ENCODE measurements at regions not wholly inside any gene's neighbourhood (a gene's known extent, or its start where the extent isn't known, plus 50 kb on each side); places are given as distances from the start of the nearest gene placed in this dataset.
"Not testable (repeated sequence)": the region's sequence is repeated elsewhere in the genome, so short reads cannot be mapped to it uniquely, and the experiment has no call there.

DNA sequence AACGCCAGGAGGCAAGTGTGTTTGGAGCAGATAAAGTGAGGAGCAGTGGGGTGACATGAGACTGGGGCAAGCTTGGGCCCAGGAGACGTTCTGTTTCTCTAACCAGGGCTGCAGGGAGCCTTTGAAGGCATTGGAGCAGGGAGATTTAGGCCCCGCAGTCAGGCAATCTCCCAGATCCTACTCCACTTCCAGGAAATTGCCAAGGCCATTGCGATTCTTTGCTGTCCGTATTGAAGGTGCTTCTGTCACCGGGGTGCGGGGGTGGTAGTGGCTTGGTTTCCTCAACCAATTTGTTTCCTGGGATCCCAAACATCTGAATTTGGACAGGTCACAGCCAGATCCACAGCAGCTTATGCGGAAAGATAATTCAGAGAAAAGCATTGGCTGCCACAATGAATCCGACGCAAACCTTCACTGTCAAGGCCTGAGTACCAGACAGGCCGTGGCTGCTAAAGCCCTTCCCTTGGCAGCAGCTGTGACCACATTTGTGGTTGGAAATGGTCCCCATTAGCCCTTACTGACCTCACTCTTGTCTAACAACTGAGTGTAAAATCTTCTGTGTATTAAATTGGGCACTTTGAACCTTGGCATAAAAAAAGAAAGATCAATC is 385.6 kb downstream of the PTPRU start:
- DNase-seq = no peak

DNA sequence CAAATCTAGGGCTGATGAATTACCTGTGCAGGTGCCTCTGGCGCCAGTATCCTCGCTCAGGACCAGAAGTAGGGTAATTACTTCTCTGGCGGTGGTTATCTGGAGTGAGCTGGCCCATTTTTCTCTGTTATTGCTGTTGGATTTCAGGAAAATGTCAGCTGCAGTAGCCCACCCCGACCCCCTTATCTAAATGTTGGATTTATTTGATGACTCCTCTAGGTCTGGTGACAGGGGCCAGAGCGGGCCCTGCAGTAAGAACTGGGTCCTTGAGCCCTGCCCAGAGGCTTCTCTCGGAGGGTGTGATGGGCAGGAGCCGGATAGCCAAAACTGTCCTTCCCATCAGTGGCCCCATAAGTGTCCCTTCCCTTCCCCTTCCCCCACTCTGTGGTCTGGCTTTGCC is 384.3 kb downstream of the PTPRU start:
- no peak for DNase-seq

DNA sequence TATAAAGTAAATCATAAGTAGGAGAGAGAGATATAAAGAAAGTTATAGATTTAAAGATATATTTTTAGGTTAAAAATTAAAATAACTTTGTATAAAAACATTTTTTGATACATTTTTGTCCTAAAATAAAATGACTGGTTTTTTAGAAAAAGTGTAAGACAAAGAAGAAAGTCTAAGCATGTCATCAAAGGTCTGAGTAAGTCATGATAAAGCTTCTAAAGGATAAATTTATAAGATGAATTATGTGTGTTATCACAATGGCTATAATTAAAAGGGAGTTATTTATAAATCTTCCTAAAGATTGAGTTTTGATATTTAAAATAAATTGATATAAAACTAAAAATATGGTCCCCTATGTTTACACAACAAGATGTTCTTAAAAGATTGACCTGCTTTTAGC is 370.9 kb downstream of the PTPRU start:
- no peak for DNase-seq

DNA sequence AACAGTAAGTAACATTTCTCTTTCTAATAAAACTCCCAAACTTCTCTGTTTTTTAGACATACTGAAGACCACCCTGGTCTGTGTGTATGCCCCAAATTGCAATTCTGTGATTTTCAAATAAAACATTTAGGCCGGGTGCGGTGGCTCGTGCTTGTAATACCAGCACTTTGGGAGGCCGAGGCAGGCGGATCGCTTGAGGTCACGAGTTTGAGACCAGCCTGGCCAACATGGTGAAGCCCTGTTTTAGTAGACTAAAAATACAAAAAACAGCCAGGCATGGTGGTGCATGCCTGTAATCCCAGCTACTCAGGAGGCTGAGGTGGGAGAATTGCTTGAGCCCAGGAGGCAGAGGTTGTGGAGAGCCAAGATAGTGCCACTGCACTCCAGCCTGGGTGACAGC is 368.5 kb downstream of the PTPRU start:
- not testable (repeated sequence) for DNase-seq

DNA sequence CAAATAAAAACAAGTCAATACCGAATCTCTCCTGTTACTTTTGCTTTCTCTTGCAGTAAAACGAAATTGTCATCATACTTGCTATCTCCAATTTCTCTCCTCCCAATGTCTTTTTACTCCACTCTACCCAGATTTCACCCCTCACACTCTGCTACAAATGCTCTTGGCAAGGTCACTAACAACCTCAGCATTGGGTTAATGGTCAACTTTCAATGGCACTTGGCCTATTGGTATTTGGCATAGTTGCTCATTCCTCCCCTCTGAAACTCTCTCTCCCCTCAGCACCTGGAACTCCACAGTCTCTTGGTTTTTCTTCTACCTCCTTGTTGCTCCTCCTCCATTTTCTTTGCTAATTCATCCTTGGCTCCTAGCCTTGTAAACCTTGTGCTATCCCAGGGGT is 367.3 kb downstream of the PTPRU start:
- no peak for DNase-seq

DNA sequence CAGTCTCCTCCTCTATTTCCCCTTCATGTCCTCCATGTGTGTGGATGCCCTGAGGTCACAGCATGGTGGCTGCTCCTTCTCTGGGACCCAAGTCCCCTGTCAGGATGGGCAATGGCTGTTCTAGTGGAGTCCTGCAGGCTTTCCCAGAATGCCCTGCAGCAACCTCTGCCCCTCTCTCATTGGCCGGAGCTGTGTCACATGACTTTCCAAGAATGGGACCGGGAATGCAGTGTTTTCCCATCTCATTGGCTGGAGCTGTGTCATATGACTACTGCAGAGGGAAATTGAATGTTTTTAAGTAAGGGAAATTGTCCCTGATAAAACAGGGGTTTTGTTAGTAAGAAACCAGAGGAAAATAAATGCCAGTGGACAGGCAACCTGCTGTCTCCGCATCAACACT is 365.9 kb downstream of the PTPRU start:
- DNase-seq = no peak

DNA sequence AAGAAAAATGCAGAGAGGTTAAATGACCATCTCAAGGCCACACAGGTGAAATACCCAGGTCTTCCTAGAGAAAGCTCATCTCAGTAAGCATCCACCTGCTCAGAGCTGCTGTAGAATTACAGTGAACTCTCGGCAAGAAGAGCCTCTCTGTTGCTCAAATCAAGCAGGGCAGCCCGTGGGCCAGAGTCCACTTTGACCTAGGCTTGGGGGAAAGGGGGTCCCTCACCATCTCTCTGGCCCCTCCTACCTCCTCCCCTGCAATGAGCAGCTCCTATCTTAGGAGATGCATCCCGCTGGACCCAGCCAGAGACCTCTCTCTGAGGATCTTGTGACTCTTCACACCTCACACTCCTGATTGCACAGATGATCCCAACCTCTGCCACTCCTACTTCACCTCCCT is 364.7 kb downstream of the PTPRU start:
- DNase-seq = no peak

DNA sequence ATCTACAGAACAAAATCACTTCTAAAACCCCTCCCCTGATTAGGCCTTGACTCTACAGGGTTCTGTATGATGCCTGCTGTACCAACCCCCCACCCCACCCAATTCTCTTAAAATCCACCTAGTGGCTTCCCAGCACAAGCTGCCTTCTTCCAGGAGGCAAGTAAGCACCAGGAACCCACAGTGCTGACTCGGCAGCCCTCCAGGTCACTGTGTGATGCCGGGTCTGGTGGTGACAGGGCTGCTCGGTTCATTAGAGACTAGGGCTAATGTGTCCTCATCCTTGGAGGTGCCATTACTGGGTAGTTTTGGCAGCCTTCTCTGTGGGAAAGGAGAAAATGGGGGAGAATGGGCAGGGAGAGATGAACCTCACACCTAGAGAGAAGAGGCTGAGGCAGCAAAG is 363.5 kb downstream of the PTPRU start:
- DNase-seq = no peak

DNA sequence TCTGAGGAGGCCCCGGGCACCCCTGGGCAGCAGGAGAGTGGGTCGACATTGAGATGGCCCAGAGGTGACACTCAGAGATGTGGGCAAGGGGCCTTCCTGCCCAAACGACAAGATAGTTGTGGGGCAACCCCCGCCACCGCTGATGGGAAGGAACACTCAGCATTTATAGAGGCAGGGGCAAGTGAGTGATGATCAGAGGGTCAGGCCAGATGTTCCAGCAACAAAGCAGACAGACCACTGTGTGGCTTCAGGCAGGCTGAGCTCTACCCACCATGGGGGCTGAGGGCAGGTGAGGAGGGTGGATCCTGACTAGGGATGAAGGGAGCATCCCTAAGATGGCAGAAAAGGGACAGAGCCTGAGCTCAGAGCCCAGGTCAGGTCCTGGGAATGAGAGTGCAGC is 362.7 kb downstream of the PTPRU start:
- no peak for DNase-seq

DNA sequence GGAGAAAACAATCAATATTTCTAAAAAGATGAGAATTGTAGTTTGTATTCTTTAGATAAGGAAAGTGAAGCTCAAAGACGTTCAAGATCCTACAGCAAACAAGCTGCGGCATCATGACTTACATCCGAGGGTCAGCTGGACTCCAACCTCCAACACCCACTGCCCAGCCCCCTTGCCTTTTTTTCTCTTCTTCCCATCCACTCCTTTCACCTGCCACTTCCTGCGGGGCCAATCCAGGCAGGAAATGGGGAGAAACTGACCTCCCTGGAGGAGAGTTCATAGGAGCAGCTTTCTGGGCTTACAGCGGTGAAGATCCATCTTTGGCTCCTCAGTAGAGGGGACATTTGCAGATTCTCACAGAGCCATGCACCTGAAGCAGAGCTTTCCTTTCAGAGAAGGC is 361.5 kb downstream of the PTPRU start:
- no peak for DNase-seq

DNA sequence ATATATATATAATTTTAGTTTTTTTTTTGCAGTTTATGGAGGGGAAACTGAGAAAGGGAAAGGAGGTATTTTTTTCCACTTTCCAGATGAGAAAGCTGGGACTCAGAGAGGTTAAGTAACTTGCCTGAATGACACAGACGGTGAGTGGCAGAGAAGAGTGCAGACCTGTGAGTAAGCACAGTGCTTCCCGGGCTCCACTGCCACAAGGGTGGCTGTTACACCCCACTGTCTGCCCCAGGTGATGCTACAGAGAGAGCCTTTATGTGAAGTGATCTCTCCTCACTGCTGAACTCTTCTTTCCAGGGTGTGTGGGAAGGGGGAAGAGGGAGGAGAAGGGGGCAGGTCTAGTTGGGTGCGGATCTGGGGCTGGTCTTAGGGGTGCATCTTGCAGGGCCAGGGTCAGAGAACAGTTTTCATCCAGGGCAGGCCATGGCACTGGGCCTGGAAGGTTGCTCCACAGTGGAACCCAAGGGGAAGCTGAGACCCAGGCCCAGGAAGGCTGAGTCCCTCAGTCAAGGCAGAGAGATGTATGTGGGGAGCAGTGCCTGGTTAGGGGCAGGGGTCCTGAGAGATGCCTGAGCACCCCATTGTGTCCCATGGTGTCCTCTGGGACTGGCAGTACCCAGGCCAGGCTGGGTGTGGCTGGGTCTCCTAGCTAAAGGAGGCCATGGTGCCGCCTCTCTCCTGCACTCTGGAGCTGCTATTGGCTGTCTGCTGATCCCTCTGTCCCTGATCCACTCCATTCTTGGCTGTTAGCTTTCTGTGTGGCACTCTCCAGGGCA is 357.5 kb downstream of the PTPRU start:
- DNase-seq = no peak

DNA sequence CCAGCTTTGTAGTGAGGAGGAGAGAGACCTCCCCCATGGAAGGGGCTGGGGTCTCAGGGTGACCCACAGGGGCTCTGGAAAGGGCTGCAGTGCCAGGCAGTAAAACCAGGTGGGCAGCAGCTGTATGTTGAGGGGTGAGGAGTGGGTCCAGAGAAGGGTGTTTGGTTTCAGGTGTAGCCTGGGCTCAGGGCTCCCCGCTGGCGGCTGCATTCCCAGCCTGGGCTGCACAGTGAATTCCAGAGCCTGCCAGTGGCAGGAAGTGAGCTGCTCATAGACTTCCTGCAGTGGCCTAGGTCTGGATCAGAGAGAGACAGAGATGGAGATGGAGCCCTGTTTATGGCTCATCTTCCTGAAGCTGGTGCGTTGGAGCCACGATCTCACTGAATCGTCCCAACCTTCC is 356.4 kb downstream of the PTPRU start:
- no peak for DNase-seq

DNA sequence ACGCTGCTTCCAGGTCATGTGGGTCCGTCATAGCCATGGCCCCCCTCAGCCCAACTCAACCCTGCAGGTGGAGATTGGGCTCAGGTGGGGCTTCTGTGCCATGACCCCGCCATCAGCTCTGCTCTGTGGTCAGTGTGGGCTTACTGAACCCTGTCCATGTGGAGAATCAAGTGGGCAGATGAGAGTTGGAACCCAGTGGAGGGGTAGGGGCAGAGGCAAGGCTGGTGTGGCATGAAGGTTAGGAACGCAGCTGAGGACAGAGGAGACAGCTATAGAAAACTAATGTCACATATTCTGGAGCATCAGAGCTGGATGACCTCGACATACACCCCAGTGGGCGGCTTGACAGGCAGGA is 355.9 kb downstream of the PTPRU start:
- DNase-seq = no peak

DNA sequence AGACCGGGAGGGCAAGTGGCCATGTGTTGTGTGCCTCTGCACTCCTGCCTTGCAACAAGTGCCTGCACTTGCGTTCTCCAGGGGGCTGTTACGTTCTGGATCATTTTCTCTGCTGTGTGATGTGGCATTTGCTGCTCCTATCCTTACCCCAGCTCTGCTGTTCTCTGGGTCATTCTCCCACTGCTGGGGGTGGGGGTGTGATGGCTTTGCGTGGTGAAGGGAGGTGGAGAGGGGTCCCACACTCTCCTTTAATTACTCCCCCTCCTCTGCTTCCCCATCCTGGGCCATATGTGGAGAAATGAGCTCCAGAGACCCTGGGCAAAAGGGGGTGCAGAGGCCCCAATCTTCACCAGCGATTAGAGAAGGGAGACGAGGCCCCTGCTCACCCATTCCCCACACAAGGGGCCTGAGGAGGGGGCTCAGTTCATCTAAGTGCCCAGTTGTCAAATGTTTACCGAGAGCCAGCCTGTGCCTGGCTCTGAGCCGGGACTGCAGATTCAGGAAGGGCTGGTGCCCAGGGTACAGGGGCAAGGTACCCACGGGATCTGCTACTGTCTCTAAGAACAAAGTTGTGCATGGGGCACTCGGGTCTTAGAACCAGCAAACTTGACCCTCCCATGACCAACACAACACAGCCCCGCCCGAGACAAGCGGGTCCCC is 355.4 kb downstream of the PTPRU start:
- no peak for DNase-seq

DNA sequence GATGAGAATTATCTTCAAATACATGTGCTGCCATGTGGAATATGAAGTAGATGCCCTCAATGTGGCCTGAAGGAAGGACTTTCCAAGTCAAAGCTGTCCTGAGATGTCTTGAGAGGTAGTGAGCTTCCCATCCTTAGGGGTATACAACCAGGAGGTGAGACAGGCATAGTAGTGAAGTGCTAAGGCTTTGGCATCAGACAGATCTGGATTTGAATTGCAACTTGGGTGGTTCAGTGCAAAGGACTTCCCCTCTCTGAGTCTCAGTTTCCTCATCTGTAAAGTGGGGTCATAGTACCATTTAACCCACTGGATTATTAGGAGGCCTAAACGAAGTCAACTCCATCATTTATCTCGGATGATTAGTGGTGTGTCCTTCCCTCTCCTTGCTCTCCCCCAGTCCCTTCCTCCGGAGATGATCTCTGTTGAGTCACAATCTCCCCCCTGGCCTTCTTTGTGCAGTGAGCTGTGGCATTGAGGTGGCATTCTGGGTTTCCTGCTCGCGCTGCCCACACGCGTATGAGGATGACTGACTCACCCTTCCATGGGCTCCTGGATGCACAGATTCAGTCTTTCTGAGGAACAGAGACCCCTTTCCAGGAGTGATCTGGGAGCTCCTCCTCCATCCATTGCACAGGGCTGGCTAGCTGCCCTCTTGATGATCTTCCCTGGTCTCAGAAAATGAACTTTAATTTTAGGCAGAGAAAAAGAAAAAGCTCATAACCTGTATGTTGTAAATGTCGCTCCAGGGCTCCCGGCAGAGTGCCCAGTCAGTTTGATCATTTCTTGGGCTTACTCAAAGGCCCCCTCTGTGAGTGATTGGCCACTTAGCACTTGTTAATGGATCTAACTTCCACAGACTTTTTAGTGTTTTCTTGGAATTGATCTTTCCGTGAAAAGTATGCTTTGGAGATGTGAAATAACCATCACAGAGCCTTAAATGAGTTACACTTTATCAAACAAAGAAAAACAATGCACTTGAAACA is 354.6 kb downstream of the PTPRU start:
- DNase-seq = no peak

DNA sequence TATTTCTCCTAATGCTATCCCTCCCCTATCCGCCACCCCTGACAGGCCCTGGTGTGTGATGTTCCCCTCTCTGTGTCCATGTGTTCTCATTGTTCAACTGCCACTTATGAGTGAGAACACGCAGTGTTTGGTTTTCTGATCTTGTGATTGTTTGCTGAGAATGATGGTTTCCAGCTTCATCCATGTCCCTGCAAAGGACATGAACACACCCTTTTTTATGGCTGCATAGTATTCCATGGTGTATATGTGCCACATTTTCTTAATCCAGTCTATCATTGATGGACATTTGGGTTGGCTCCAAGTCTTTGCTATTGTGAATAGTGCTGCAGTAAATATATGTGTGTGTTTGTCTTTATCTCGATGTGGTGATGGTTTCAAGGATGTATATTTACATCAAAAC is 353.4 kb downstream of the PTPRU start:
- not testable (repeated sequence) for DNase-seq

DNA sequence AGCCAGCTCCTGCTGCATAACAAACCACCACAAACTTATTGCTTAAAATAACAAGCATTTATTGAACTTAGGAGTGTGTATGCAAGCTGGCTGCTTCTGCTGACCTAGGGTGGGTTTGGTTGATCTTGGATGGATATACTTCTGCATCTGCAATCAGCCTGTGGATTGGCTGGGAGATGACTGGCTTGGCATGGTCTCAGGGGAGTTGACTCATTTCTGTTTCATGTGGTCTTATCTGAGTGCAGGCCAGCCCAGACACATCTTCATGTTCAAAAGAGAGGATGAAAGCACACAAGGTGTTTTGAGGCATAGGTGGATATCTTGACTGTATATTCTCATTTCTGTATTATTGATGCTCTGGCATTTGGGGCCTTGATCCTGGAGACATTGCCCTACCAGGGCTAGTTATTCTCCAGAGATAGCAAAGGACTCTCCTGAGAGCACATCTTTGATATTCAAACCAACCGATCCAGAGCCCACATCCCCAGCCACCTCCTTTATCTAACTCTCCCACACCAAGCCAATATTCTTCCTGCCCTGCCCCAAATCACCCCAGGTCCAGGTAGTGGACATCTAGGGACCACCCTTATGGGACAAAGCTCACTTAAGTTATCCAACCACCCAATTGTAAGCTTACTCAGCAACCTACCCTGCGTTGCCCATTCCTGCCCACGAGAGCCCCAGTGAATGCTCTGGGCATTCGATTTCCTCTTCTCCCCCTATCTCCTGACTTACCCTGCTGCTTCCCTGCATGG is 350.8 kb downstream of the PTPRU start:
- DNase-seq = no peak

DNA sequence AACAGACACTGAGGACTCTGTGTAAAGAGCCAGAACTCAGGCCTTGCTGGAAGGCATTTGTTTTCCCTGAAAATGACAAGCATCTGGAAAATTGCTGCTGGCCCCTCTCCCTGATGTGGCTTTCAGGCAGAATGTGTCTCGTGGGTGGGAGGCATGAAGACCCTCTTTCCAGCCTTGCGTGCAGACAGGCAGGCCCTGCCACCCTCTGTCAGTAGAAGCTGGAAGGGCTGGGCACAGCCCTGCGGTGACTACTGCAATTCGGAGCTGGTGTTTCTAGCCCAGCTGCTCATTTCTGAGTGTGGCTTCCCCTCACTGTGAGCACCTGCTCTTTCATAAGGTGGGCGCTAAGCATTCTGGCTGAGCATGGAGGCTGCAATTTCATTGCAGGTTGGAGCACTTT is 349.9 kb downstream of the PTPRU start:
- DNase-seq = no peak

DNA sequence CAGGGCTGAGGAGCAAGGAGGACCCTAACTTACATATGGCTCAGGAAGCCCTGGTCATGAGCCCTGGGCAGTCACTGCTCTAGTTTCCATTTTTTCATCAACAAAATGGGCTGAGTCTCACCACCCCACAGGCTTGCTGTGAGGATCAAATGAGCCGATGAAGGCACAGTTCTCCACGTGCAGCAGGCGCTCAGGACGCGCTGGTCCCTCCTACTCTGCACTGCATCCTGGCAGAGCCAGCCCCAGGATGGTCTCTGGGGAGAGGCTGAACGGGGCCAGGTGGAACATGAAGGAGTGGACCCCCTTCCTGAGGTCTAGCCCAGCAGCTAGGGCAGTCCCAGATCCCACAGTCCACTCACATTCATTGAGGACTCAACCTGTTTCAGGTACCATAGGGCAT is 349.3 kb downstream of the PTPRU start:
- DNase-seq = no peak

DNA sequence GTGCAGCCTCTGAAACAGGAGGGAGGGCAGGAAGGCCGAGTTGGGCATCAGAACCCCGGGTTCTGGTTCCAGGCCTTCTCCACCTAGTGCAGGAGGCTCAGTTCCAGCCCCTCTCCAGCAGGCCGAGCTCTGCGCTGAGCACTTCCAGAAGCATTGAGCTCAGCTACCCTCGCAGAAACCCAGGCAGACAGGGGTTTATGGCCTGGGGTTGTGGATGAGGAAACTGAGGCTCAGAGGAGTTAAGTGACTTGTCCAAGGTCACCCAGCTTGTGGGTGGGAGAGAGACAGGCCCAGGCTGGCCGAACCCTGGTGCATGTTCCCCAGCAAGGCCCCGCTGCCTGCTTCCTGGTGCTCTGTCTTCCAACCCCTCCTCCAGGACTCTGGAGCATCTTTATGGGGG is 348.9 kb downstream of the PTPRU start:
- DNase-seq = no peak

DNA sequence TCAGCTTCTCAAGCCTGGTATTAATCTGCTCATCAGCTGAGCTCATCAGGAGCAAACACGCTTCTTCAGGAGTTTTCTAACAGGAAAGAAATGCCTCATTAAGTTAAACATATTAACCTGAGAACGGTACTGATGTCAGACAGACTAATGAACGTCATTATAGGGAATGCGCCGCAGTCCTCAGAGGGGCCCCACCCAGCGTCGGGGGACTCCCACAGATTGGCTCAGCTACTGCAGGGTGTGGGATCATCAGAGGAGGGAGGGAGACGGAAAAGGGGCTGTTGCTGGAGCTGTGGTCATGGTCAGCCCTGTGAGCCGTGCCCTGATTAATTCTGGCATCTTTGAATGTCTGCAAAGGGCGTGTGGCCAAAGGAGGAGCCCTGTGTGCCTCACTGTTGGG is 348.5 kb downstream of the PTPRU start:
- DNase-seq = no peak

DNA sequence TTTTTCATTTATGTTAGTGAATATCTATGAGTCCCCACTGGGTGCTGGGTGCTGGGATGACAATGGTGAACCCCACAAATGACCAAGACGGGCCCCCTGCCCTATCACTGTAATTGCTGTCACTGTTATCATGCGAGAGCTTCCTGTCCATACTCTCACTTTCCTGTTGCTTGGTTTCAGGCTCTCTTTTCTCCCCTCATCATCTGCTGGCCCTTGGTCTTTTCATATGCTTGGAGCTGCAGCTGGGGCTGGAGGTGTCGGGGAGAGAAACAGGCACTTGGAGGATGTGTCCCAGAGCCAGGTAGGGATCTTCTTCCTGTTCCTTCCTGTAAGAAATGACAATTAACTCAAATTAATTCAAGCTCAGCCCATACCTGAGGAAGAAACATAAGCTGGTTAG is 348.0 kb downstream of the PTPRU start:
- no peak for DNase-seq

DNA sequence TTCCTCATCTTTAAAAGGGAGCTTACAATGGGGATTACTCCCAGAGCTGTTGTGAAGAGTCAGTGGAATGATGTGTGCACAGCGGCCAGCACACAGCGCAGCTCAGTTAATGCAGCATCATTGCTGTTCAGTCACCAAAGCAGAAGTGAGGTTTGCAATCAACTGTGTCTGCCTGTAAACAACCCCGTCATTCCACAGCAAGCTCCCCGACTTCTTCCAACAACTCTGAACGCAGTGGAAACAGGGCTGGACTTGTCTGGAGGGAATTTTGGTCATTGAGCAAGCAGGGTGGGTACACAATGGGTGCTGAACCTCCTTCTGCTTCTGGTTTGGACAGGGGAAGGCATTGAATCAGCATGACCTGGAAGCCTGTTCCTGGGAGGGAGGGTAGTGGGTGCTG is 347.4 kb downstream of the PTPRU start:
- no peak for DNase-seq
